ENCODE measurements at regions not wholly inside any gene's neighbourhood (a gene's known extent, or its start where the extent isn't known, plus 50 kb on each side); places are given as distances from the start of the nearest gene placed in this dataset.

DNA sequence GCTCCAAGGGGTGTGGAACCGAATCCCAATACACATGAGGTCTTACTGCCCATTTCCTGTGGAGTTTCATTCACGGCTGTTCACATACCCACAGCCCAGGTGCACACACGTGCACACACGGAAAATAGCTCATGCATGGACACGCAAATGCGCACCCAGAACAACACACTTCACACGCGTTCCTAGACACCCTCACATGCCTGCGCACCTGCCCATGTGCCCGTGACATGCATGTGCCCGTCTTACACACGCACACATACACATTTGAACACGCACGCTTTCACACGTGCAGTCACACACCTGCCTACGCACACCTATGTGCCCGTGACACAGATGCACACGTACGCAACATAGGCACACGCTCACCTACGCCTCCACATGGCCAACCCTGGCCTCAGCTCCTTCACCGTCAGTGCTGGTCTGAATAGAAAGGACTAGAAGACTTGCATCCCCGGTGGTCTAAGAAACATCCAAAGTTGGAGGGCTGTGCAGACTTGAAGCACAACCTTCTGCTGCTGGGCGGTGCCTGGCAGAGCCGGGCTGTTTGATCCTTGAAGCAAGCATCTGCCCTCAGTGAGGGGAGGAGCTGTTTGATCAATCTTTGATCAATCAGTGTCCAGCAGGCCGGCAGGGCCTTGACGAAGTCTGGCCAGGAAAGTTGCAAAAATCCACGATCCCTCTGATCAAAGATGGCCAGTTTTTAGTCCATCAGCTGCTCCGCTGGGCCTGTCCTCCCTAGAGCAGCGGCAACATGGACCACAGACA is 164.7 kb downstream of the OLFM1 start:
- TF ChIP-seq, protein P1, sequence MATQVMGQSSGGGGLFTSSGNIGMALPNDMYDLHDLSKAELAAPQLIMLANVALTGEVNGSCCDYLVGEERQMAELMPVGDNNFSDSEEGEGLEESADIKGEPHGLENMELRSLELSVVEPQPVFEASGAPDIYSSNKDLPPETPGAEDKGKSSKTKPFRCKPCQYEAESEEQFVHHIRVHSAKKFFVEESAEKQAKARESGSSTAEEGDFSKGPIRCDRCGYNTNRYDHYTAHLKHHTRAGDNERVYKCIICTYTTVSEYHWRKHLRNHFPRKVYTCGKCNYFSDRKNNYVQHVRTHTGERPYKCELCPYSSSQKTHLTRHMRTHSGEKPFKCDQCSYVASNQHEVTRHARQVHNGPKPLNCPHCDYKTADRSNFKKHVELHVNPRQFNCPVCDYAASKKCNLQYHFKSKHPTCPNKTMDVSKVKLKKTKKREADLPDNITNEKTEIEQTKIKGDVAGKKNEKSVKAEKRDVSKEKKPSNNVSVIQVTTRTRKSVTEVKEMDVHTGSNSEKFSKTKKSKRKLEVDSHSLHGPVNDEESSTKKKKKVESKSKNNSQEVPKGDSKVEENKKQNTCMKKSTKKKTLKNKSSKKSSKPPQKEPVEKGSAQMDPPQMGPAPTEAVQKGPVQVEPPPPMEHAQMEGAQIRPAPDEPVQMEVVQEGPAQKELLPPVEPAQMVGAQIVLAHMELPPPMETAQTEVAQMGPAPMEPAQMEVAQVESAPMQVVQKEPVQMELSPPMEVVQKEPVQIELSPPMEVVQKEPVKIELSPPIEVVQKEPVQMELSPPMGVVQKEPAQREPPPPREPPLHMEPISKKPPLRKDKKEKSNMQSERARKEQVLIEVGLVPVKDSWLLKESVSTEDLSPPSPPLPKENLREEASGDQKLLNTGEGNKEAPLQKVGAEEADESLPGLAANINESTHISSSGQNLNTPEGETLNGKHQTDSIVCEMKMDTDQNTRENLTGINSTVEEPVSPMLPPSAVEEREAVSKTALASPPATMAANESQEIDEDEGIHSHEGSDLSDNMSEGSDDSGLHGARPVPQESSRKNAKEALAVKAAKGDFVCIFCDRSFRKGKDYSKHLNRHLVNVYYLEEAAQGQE (IDR thresholded peaks at IDR 0.05; ENCODE audit: insufficient read depth in 1 of 2, low read depth in 2 of 2, low read length in 1 of 2), result no peak
- no peak for TF ChIP-seq SIN3A (IDR thresholded peaks at IDR 0.05; ENCODE audit: borderline replicate concordance, insufficient read depth, low read depth, low read length)
- TF ChIP-seq, protein P2, sequence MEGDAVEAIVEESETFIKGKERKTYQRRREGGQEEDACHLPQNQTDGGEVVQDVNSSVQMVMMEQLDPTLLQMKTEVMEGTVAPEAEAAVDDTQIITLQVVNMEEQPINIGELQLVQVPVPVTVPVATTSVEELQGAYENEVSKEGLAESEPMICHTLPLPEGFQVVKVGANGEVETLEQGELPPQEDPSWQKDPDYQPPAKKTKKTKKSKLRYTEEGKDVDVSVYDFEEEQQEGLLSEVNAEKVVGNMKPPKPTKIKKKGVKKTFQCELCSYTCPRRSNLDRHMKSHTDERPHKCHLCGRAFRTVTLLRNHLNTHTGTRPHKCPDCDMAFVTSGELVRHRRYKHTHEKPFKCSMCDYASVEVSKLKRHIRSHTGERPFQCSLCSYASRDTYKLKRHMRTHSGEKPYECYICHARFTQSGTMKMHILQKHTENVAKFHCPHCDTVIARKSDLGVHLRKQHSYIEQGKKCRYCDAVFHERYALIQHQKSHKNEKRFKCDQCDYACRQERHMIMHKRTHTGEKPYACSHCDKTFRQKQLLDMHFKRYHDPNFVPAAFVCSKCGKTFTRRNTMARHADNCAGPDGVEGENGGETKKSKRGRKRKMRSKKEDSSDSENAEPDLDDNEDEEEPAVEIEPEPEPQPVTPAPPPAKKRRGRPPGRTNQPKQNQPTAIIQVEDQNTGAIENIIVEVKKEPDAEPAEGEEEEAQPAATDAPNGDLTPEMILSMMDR (IDR thresholded peaks at IDR 0.05), result no peak
